Skeletal muscle tissue (tissue), 3 donors: ENCODE measurements at regions not wholly inside any gene's neighbourhood (a gene's known extent, or its start where the extent isn't known, plus 50 kb on each side); places are given as distances from the start of the nearest gene placed in this dataset.

Experiments used
- H3K27ac ChIP-seq: one replicate; pipeline ENCODE4 v1.7.0; 2013; ENCODE audit warnings: mild to moderate bottlenecking, low read depth, low read length, inconsistent platforms
- H3K27me3 ChIP-seq, 3 donors: one replicate each; pipeline ENCODE4 v1.7.0; 2013; ENCODE audit warnings: low read length in 3 of 3; ENCODE audit not compliant: control insufficient read depth in 3 of 3, insufficient read depth in 3 of 3
- H3K36me3 ChIP-seq, 3 donors: one replicate each; pipeline ENCODE4 v1.7.0; 2013; ENCODE audit warnings: low read length in 3 of 3; ENCODE audit not compliant: control insufficient read depth in 3 of 3, insufficient read depth in 3 of 3
- H3K4me1 ChIP-seq, 3 donors: one replicate each; pipeline ENCODE4 v1.7.0; 2013; ENCODE audit warnings: low read length in 3 of 3, mild to moderate bottlenecking in 3 of 3; ENCODE audit not compliant: control insufficient read depth in 3 of 3, insufficient read depth in 3 of 3
- H3K4me3 ChIP-seq, 3 donors: one replicate each; pipeline ENCODE4 v1.7.0; 2013; ENCODE audit warnings: low read length in 3 of 3
- H3K9ac ChIP-seq, 3 donors: one replicate each; pipeline ENCODE4 v1.7.0; 2013; ENCODE audit warnings: low read length in 3 of 3, mild to moderate bottlenecking in 3 of 3, moderate library complexity in 2 of 3, low read depth in 1 of 3
- H3K9me3 ChIP-seq, 3 donors: one replicate each; pipeline ENCODE4 v1.7.0; 2013; ENCODE audit warnings: low read length in 3 of 3; ENCODE audit not compliant: control insufficient read depth in 3 of 3
- donor health status: Osteomylitis.

GRCh38 chr10:10515479-10516204, 502.0 kb upstream of the CELF2 start:
- Histone ChIP-seq H3K9ac (no peak overlapping the region), H3K4me1 (no peaks in the 10 kb centered on the region), H3K4me3 (no peak overlapping the region), H3K27me3 (peaks cover 0 to 6% (median 0%) of the 10 kb centered on the region in 3 donors), H3K9me3 (no peaks in the 10 kb centered on the region), H3K36me3 (no peaks in the 10 kb centered on the region), H3K27ac (no peak overlapping the region)

DNA sequence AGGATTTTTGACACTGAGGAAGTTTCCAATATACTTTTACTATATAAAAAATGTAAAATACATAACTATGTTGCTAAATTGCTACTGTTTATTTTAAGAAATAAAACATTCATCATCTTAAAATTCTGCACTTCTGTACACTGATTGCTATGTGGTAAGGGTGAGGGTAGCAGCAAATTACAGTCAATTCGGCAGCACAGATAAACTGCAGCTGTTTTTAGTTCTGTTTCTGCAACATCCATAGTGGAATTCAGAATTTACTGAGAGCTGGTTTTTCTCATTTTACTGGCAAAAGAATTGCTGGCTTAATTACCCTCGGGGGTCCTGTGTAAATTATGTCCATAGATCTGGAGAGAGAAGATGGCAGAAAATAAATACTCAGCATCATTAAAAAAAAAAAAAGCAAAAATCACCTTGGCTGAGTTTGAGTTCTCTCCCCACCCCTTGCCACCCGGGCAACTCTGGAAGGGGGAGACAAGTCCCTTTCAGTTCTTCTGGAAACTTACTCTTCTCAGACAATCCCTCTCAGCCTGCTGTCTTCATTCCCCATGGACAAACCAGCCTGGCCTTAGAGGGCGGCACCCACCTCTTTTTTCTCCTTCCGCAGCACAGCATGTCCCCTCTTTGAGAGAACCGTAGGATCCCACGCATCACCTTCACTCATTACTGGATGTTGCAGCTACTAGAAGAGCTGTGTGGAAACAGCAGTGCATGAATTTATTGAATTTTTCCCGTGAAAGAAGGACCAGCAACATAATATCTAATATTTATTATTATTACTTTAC, 501.1 kb upstream of the CELF2 start:
- peaks cover 0 to 6% (median 0%) of the 10 kb centered on the region in 3 donors for H3K27me3 ChIP-seq
- H3K4me3 ChIP-seq: no peak overlapping the region
- no peaks in the 10 kb centered on the region for H3K4me1 ChIP-seq
- H3K9me3 ChIP-seq: no peaks in the 10 kb centered on the region
- no peak overlapping the region for H3K9ac ChIP-seq
- H3K36me3 ChIP-seq: no peaks in the 10 kb centered on the region
- H3K27ac ChIP-seq: no peak overlapping the region

- Histone ChIP-seq H3K4me1 (no peaks in the 10 kb centered on the region), H3K36me3 (no peaks in the 10 kb centered on the region), H3K27me3 (peaks cover 0 to 6% (median 0%) of the 10 kb centered on the region in 3 donors), H3K27ac (no peak overlapping the region), H3K4me3 (no peak overlapping the region), H3K9me3 (no peaks in the 10 kb centered on the region), H3K9ac (no peak overlapping the region)
Observed at GRCh38 chr10:10517866-10518265, 499.8 kb upstream of the CELF2 start.

- H3K4me3 ChIP-seq: no peak overlapping the region
- no peaks in the 10 kb centered on the region for H3K9me3 ChIP-seq
- no peaks in the 10 kb centered on the region for H3K36me3 ChIP-seq
- H3K4me1 ChIP-seq: no peaks in the 10 kb centered on the region
- H3K27me3 ChIP-seq: peaks cover 0 to 6% (median 0%) of the 10 kb centered on the region in 3 donors
- no peak overlapping the region for H3K9ac ChIP-seq
- H3K27ac ChIP-seq: no peak overlapping the region
Observed at GRCh38 chr10:10519674-10520073, 498.0 kb upstream of the CELF2 start.

- Histone ChIP-seq H3K9me3 (no peaks in the 10 kb centered on the region), H3K36me3 (no peaks in the 10 kb centered on the region), H3K27me3 (peaks cover 0 to 3% (median 0%) of the 10 kb centered on the region in 3 donors), H3K9ac (no peak overlapping the region), H3K4me3 (no peak overlapping the region), H3K4me1 (no peaks in the 10 kb centered on the region), H3K27ac (no peak overlapping the region)
Observed at GRCh38 chr10:10520491-10521385, 496.9 kb upstream of the CELF2 start.

DNA sequence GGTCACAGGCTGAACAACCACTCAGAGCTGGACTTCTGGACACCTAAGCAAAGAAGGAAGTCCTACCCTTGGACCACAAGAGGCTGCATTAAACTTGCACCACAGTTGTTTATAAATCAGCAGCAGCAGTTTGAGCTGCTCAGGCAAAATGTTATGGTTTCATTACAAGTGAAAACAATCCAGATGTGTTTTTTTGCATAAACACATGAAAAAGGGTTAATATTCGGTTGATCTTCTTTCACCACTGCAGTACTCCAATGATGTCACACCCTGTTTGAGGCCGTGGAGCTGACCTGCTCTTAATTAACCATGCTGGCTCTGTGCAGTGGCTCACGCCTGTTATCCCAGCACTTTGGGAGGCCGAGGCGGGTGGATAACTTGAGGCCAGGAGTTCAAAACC, 490.8 kb upstream of the CELF2 start:
- H3K36me3 ChIP-seq: no peaks in the 10 kb centered on the region
- no peaks in the 10 kb centered on the region for H3K4me1 ChIP-seq
- no peak overlapping the region for H3K9ac ChIP-seq
- no peaks in the 10 kb centered on the region for H3K9me3 ChIP-seq
- no peaks in the 10 kb centered on the region for H3K27me3 ChIP-seq
- H3K4me3 ChIP-seq: no peak overlapping the region
- no peak overlapping the region for H3K27ac ChIP-seq

DNA sequence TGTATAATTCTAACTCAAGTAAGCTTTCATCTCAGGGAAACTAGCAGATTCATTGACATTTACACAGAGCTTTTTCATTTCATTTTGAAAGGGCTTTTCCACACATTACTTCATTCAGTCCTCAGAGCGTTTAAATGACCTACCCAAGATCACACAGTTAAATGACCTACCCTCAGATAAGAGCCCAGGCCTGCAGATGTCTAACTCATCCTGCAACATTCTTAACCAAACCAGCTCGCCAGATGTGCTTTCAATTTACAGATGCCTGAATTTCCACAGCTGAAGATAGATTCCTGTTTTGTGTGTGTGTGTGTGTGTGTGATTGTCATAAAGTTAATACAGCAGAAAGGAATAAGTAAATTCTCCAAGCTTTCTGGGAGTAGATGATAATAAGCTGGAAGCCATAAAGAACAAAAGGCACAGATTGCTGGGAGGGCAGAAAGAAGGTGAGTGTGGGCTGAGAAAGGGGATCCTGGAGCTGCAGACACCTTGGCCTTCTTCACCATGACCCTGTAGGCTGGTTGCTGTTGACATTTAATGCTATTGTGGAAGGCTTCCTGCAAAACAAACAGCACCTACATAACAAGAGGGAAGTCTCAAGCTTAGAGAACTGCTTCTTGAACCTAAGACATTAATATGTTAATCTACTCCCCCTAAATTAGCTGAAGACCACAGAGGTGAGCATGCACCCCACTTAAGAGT, 489.7 kb upstream of the CELF2 start:
- H3K4me1 ChIP-seq: no peaks in the 10 kb centered on the region
- no peaks in the 10 kb centered on the region for H3K36me3 ChIP-seq
- H3K4me3 ChIP-seq: no peak overlapping the region
- no peaks in the 10 kb centered on the region for H3K9me3 ChIP-seq
- no peak overlapping the region for H3K9ac ChIP-seq
- H3K27me3 ChIP-seq: no peaks in the 10 kb centered on the region
- no peak overlapping the region for H3K27ac ChIP-seq

DNA sequence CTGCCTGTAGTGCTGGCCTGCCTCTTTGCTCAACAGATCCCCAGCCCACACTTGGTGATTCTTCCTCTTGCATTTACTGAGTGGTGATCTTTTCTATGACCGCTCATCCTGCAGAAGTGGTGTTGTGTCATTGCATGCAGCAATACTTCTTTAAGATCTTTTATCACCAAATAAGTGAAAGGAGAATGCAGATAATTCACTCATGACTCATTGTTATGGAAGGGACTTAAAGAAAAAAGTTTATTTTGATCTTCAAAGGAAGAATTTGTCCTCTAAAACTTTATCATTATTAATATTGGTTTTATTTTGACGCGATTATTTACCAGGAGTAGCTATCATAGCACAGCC, 489.1 kb upstream of the CELF2 start:
- no peaks in the 10 kb centered on the region for H3K9me3 ChIP-seq
- H3K27me3 ChIP-seq: no peaks in the 10 kb centered on the region
- H3K4me1 ChIP-seq: no peaks in the 10 kb centered on the region
- H3K36me3 ChIP-seq: no peaks in the 10 kb centered on the region
- H3K27ac ChIP-seq: no peak overlapping the region
- H3K9ac ChIP-seq: no peak overlapping the region
- H3K4me3 ChIP-seq: no peak overlapping the region

DNA sequence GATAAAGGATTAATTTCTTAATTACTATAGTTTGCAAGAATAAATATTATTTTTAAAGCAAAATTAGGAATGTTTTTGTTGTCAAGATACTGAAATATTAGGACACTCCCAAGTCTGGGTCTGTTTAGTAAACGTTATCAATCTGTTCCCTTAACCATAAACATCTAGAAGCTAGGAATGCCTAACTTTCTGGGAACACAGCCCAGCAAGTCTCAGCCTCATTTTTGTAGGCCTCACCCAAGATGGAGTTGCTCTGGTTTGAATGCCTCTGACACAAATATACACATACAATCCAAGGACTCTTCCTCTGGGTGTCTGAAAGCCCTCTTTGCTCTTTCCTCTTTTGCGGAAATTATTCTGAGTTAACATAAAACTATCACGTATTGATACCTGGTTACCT, 487.4 kb upstream of the CELF2 start:
- H3K27me3 ChIP-seq: no peaks in the 10 kb centered on the region
- H3K9me3 ChIP-seq: no peaks in the 10 kb centered on the region
- no peak overlapping the region for H3K9ac ChIP-seq
- H3K36me3 ChIP-seq: no peaks in the 10 kb centered on the region
- no peak overlapping the region for H3K27ac ChIP-seq
- no peak overlapping the region for H3K4me3 ChIP-seq
- H3K4me1 ChIP-seq: no peaks in the 10 kb centered on the region
